Fibroblast of mammary gland (primary cell): ENCODE measurements at regions not wholly inside any gene's neighbourhood (a gene's known extent, or its start where the extent isn't known, plus 50 kb on each side); places are given as distances from the start of the nearest gene placed in this dataset.

ENCODE experiments used
- DNase-seq: peaks from one replicate; pipeline ENCODE4 v3.0.0-alpha.2; 2010; ENCODE audit warnings: low read depth
- H3K4me3 ChIP-seq: 2 replicates; pipeline ENCODE4 v1.5.1; 2011; ENCODE audit warnings: low read depth, mild to moderate bottlenecking, low read length, moderate library complexity; ENCODE audit not compliant: control insufficient read depth
- CTCF ChIP-seq: conservative IDR thresholded peaks from 2 replicates; pipeline ENCODE4 v1.5.1; 2011; ENCODE audit warnings: low read depth, low read length, inconsistent platforms; ENCODE audit not compliant: control insufficient read depth, insufficient read depth

- DNase-seq, result no peak
- no peak for TF ChIP-seq CTCF
- H3K4me3 ChIP-seq, result no peak overlapping the region
Measured at GRCh38 chr18:30409120-30409519, 633.4 kb downstream of the DSC3 start.

GRCh38 chr18:30406728-30407127 is 635.8 kb downstream of the DSC3 start:
- DNase-seq, result no peak
- no peak for TF ChIP-seq CTCF
- H3K4me3 ChIP-seq, result no peak overlapping the region

- no peak for TF ChIP-seq CTCF
- H3K4me3 ChIP-seq, result no peak overlapping the region
- DNase-seq, result no peak
Measured at GRCh38 chr18:30405038-30405437, 637.5 kb downstream of the DSC3 start.

- TF ChIP-seq CTCF, result no peak
- DNase-seq, result no peak
- H3K4me3 ChIP-seq, result no peak overlapping the region
Measured at GRCh38 chr18:30404422-30404821, 638.1 kb downstream of the DSC3 start.

GRCh38 chr18:30403278-30403677 is 639.3 kb downstream of the DSC3 start:
- TF ChIP-seq CTCF, result no peak
- no peak for DNase-seq
- H3K4me3 ChIP-seq, result no peak overlapping the region

- no peak for DNase-seq
- TF ChIP-seq CTCF, result no peak
- H3K4me3 ChIP-seq, result no peak overlapping the region
Measured at GRCh38 chr18:30387401-30387800, 655.1 kb downstream of the DSC3 start.

GRCh38 chr18:30386624-30387023 is 655.9 kb downstream of the DSC3 start:
- no peak for DNase-seq
- TF ChIP-seq CTCF, result no peak
- no peak overlapping the region for H3K4me3 ChIP-seq
